ENCODE measurements at regions not wholly inside any gene's neighbourhood (a gene's known extent, or its start where the extent isn't known, plus 50 kb on each side); places are given as distances from the start of the nearest gene placed in this dataset.

- no peak for TF ChIP-seq CTCF (IDR thresholded peaks at IDR 0.05)
- TF ChIP-seq POLR2A (IDR thresholded peaks at IDR 0.05) = no peak
- Histone ChIP-seq H3K4me3 (no peak overlapping the region), H3K27me3 (no peaks in the 10 kb centered on the region), H3K36me3 (replicated peaks in 1 of 2) (no peaks in the 10 kb centered on the region), H3K4me1 (replicated peaks in 1 of 2) (no peaks in the 10 kb centered on the region), H3K27ac (no peak overlapping the region), H3K9me3 (replicated peaks in 1 of 3) (no peaks in the 10 kb centered on the region)
- intact Hi-C loops (cut with DNase I) = no loop called here
- 69 to 79% (median 73%) methylated on average over 1 of the region's 1 CpG for WGBS, 4 donors
- no peak for DNase-seq
These were observed 735.4 kb downstream of the CBLN4 start for GRCh38 chr20:55269913-55270312.

- H3K4me1 ChIP-seq (replicated peaks in 1 of 2) = no peaks in the 10 kb centered on the region
- TF ChIP-seq CTCF (IDR thresholded peaks at IDR 0.05) (no peak), POLR2A (IDR thresholded peaks at IDR 0.05) (no peak)
- no peak overlapping the region for H3K27ac ChIP-seq
- intact Hi-C loops (cut with DNase I) = no loop called here
- H3K9me3 ChIP-seq (replicated peaks in 1 of 3) = no peaks in the 10 kb centered on the region
- H3K27me3 ChIP-seq = no peaks in the 10 kb centered on the region
- H3K36me3 ChIP-seq (replicated peaks in 1 of 2) = no peaks in the 10 kb centered on the region
- no peak overlapping the region for H3K4me3 ChIP-seq
- WGBS, 4 donors = 74 to 89% (median 82%) methylated on average over 1 of the region's 1 CpG
- no peak for DNase-seq
These were observed 739.0 kb downstream of the CBLN4 start for GRCh38 chr20:55266361-55266760.

- 54 to 62% (median 60%) methylated on average over 2 of the region's 2 CpGs for WGBS, 4 donors
- no peak overlapping the region for H3K27ac ChIP-seq
- H3K27me3 ChIP-seq = no peaks in the 10 kb centered on the region
- no peak for DNase-seq
- H3K4me3 ChIP-seq = no peak overlapping the region
- intact Hi-C loops (cut with DNase I) = no loop called here
- TF ChIP-seq POLR2A (IDR thresholded peaks at IDR 0.05) (no peak), CTCF (IDR thresholded peaks at IDR 0.05) (no peak)
- H3K36me3 ChIP-seq (replicated peaks in 1 of 2) = no peaks in the 10 kb centered on the region
- H3K4me1 ChIP-seq (replicated peaks in 1 of 2) = no peaks in the 10 kb centered on the region
- no peaks in the 10 kb centered on the region for H3K9me3 ChIP-seq (replicated peaks in 1 of 3)
These were observed 740.5 kb downstream of the CBLN4 start for GRCh38 chr20:55264703-55265239.

- 24 to 35% (median 28%) methylated on average over 2 of the region's 2 CpGs for WGBS, 4 donors
- intact Hi-C loops (cut with DNase I) = no loop called here
- TF ChIP-seq POLR2A (IDR thresholded peaks at IDR 0.05) (no peak), CTCF (IDR thresholded peaks at IDR 0.05) (no peak)
- Histone ChIP-seq H3K9me3 (replicated peaks in 1 of 3) (no peaks in the 10 kb centered on the region), H3K36me3 (replicated peaks in 1 of 2) (no peaks in the 10 kb centered on the region), H3K27me3 (no peaks in the 10 kb centered on the region), H3K4me3 (no peak overlapping the region), H3K4me1 (replicated peaks in 1 of 2) (no peaks in the 10 kb centered on the region), H3K27ac (no peak overlapping the region)
- no peak for DNase-seq
These were observed 746.8 kb downstream of the CBLN4 start for GRCh38 chr20:55258559-55258958.
